B cell (primary cell): ENCODE measurements at regions not wholly inside any gene's neighbourhood (a gene's known extent, or its start where the extent isn't known, plus 50 kb on each side); places are given as distances from the start of the nearest gene placed in this dataset.

Experiments used
- EZH2 ChIP-seq: IDR thresholded peaks from 2 replicates; pipeline ENCODE4 v1.6.1; 2012; ENCODE audit warnings: borderline replicate concordance, low read depth, mild to moderate bottlenecking, moderate library complexity, low read length; ENCODE audit not compliant: insufficient read depth, poor library complexity, severe bottlenecking
- TF ChIP-seq, protein P1 (sequence below): fragments of 200-600 bp; IDR thresholded peaks from one replicate; pipeline ENCODE4 v1.8.0; 2022; ENCODE audit warnings: antibody characterized with exemption, mild to moderate bottlenecking

DNA sequence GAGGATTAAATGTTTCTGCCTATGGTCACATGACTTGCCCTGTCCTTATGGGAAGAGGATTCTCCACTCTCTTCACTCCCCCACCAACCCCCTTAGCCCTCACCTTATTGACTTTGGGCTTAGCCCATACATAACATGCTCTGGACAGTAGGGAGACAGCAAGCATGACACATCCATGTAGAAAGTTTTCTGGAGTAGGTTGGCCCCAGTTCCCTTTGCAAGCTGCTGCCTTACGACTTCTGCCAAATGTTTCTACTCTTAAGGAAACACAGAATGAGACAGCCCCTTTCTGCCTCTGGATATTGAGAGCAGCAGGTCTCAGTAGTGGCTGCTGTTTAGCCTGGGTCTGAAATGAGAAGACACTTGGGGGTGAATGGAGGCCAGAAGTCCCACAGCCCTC, 282.2 kb downstream of the MAP2K6 start:
- TF ChIP-seq, protein P1, sequence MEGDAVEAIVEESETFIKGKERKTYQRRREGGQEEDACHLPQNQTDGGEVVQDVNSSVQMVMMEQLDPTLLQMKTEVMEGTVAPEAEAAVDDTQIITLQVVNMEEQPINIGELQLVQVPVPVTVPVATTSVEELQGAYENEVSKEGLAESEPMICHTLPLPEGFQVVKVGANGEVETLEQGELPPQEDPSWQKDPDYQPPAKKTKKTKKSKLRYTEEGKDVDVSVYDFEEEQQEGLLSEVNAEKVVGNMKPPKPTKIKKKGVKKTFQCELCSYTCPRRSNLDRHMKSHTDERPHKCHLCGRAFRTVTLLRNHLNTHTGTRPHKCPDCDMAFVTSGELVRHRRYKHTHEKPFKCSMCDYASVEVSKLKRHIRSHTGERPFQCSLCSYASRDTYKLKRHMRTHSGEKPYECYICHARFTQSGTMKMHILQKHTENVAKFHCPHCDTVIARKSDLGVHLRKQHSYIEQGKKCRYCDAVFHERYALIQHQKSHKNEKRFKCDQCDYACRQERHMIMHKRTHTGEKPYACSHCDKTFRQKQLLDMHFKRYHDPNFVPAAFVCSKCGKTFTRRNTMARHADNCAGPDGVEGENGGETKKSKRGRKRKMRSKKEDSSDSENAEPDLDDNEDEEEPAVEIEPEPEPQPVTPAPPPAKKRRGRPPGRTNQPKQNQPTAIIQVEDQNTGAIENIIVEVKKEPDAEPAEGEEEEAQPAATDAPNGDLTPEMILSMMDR, result no peak
- TF ChIP-seq EZH2, result no peak
